ENCODE measurements at regions not wholly inside any gene's neighbourhood (a gene's known extent, or its start where the extent isn't known, plus 50 kb on each side); places are given as distances from the start of the nearest gene placed in this dataset.

DNA sequence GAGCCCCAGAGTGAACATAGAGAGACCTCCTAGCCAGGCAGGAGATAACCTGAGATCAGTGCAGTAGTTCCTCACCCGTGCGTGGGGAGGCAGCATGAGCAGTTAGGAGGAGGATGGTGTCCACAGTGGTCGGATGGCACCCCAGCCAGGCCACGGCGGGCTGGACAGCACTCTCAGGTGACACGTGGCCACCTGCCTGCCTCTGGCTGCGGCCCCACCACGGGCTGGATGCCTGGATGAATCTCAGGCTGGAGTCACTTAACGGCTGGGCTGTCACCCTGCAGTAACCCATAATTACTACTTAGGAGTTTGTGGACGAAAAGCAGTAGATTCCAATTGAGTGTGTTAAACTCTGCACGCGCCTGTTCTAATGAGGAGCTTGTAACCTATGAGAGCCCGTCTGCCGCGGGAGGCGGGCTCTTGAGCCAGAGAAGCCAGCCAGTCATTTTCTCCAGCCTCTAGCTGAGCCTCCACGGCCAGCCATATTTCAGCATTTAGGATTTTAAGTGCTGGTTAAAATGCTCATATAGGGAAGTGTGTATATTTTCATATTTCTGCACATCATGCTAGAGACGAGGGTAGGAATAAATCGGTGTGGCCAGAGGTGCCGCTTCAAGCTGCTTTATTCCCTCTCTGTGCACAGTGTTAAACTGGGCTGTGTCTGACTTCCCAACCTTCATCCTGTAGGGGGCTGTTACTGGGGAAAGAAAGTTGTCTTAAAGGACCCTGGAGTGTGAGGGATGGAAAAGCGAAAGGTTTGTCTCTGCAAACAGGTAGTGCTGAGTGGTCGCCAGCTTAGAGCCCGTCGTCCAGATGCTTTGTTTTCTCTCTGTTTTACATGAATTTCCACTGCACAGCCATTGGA lies 144.0 kb downstream of the GLI2 start:
- TF ChIP-seq, protein P1, sequence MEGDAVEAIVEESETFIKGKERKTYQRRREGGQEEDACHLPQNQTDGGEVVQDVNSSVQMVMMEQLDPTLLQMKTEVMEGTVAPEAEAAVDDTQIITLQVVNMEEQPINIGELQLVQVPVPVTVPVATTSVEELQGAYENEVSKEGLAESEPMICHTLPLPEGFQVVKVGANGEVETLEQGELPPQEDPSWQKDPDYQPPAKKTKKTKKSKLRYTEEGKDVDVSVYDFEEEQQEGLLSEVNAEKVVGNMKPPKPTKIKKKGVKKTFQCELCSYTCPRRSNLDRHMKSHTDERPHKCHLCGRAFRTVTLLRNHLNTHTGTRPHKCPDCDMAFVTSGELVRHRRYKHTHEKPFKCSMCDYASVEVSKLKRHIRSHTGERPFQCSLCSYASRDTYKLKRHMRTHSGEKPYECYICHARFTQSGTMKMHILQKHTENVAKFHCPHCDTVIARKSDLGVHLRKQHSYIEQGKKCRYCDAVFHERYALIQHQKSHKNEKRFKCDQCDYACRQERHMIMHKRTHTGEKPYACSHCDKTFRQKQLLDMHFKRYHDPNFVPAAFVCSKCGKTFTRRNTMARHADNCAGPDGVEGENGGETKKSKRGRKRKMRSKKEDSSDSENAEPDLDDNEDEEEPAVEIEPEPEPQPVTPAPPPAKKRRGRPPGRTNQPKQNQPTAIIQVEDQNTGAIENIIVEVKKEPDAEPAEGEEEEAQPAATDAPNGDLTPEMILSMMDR (IDR thresholded peaks at IDR 0.05; ENCODE audit: control insufficient read depth, extremely low read depth, insufficient read depth): no peak
- no peak overlapping the region for H3K4me3 ChIP-seq (ENCODE audit: low read depth, low read length)
- DNase-seq (ENCODE audit: low read depth): no peak

DNA sequence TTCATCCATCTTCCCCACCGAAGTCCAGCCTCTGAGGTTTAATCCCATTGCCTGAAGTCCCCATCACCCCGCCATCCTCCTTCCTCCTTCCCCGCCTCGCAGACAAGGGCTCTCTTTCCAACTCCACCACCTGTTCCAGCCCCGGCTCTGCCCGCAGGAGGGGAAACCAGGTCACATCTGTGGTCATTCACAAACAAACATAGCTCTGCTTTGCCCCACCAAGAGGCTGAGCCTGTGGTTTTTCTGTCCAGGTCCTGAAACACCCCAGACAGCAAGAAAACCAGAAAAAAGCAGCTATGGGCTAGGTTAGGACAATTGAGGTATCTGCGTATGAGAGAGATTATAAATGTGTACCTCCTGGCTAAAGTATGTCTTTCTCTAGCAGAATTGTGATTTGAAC lies 144.7 kb downstream of the GLI2 start:
- DNase-seq (ENCODE audit: low read depth): no peak
- H3K4me3 ChIP-seq (ENCODE audit: low read depth, low read length): no peak overlapping the region
- TF ChIP-seq, protein P1 (IDR thresholded peaks at IDR 0.05; ENCODE audit: control insufficient read depth, extremely low read depth, insufficient read depth): no peak

DNA sequence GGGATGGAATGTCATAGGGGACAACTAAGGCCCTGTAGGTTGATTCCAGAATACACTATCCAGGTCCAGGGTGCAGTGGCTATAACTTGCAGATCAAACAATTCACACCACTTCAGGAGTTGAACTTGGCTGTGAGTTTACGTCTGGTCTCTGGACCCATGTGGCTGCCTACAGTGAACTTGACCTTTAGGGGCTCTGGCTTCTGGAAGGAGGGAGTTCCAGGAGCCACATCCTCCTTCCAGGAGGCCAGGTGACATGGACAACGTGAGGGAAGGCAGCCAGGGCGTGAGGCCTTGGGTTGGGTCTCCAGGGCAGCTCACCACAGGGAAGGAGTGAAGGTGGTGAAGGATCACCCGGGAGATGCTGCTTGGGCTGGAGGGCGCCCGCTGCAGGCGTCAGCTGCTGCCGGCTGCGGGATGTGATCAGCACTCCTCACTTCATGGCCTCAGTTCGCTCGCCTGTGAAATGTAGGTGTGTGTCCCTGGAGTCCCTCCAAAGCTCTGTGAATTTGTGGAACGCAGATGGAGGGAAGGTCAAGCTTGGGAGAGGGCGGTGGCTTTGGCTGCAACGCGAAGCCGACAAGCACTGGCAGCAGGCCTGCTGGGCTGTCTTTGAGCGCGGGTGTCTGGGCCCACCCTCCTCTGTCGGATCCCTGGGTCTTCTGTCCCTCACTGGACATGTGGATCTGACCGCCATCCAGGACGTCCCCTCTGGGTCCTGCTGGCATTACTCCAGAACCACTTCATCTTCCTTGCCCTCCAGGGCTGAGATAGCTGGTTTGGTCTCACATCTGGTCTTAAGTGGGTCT lies 146.5 kb downstream of the GLI2 start:
- DNase-seq (ENCODE audit: low read depth): no peak
- H3K4me3 ChIP-seq (ENCODE audit: low read depth, low read length): no peak overlapping the region

DNA sequence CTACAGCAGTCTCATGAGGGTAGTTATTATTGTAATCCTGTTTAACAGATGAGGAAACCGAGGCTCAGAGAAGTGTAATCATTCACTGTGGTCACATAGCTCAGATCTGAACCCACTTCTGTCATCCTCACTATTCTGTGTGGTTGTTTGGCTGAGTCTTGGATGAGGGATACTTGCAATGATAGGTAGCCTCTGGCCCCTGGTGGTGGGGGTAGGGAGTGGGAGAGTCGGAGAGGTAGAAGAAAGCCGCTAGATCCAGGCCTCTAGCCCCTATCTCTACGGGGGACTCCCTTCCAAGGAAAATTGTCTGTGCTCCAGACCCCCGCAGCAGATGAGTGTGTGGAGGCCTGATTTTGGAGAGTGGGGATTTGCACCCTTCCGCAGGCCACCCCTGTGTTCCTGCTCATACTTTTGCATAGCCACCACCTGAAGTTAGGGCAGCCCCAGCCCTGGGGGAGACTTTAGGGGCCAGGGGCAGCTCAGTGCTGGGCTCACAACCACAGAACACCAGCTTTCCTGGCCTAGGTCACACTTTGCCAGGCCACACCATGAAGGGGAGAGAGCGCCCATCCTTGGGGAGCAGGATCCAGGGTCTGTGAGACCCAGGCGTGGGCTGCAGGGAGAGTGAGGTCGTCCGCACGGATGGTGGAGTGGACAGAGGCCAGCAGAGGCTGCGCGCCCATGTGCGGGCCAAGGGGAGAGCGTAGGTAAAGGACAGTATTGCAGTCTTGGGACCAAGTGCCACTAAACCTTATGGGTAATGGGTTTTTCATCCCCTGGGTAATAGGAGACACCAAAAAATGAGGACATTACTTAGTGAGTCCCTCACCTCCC lies 148.2 kb downstream of the GLI2 start:
- H3K4me3 ChIP-seq (ENCODE audit: low read depth, low read length): no peak overlapping the region
- TF ChIP-seq, protein P1 (IDR thresholded peaks at IDR 0.05; ENCODE audit: control insufficient read depth, extremely low read depth, insufficient read depth): no peak
- DNase-seq (ENCODE audit: low read depth): no peak

More for the DNA sequence above, 146.5 kb downstream of the GLI2 start:
- TF ChIP-seq, protein P1 (IDR thresholded peaks at IDR 0.05; ENCODE audit: control insufficient read depth, extremely low read depth, insufficient read depth): no peak

DNA sequence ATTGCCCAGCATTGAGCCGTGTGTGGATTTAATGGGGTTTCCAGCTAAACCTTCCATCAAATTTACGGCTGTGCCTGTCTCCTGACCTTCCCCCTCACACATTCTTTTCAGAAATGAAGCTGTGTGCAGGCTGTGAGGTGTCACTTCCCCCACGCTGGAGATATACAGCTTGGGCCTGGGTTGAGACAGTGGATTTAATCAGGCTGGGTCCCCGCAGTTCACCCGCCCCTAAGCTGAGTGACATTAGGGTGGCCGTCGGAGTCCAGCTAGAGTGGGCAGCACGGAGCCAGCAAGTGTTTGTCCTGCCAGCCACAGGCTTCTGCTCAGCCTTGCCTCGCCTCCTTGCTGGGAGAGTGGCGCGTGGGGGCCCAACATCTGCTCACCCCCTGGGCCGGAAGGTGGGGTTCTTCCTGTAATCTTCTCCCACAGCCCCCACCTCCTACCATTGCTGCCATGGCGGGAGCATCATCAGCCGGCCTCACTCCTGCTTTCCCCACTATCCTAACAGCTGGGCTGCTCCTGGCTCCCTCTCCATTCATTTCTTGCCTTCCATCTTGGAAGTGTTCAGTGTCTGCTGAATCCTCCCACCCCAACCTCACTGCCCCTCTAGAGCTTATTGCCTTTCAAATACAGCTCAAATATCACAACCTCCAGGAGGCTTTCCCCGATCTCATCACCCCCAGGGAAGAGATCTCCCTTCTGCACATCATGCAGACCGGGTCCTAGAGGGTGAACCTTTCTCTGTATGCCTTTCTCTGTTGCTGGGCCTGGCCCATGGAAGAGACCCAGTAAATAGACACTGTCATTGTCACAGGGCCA lies 149.0 kb downstream of the GLI2 start:
- TF ChIP-seq, protein P1 (IDR thresholded peaks at IDR 0.05; ENCODE audit: control insufficient read depth, extremely low read depth, insufficient read depth): no peak
- no peak for DNase-seq (ENCODE audit: low read depth)
- H3K4me3 ChIP-seq (ENCODE audit: low read depth, low read length): no peak overlapping the region

DNA sequence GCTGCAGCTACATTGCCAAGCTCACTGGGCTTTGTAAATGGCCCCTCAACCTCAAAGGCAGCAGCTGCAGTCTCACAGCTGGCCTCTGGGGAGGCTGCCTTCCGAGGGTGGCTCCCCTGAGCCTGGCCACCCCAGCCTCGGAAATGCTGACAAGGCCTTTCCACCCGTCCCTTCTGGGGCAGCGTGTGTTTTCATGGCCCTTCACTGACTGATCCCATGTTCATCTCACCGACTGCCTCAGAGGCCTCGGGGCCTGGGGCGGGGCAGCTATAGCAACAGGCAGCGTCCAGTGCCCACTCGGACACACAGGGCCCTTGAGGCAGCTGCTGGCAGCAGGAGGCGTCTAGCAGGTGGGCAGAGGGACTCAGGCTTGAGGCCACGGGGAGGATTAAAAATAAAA lies 149.7 kb downstream of the GLI2 start:
- no peak for DNase-seq (ENCODE audit: low read depth)
- TF ChIP-seq, protein P1 (IDR thresholded peaks at IDR 0.05; ENCODE audit: control insufficient read depth, extremely low read depth, insufficient read depth): no peak
- no peak overlapping the region for H3K4me3 ChIP-seq (ENCODE audit: low read depth, low read length)

Measured in LNCaP clone FGC (cell line).